Fibroblast of pulmonary artery (primary cell): ENCODE measurements at regions not wholly inside any gene's neighbourhood (a gene's known extent, or its start where the extent isn't known, plus 50 kb on each side); places are given as distances from the start of the nearest gene placed in this dataset.

ENCODE experiments used
- DNase-seq: peaks from one replicate; pipeline ENCODE4 v3.0.0-alpha.2; 2010; ENCODE audit warnings: low read depth
- H3K4me3 ChIP-seq: replicated peaks from 2 replicates; pipeline ENCODE4 v1.5.1; 2011; ENCODE audit warnings: low read depth, mild to moderate bottlenecking, control low read depth, low read length, moderate library complexity
- TF ChIP-seq, protein P1 (sequence below): IDR thresholded peaks from 2 replicates; pipeline ENCODE4 v1.5.1; 2011; ENCODE audit warnings: mild to moderate bottlenecking, control low read depth, low read length, inconsistent platforms; ENCODE audit errors: missing control alignments

DNA sequence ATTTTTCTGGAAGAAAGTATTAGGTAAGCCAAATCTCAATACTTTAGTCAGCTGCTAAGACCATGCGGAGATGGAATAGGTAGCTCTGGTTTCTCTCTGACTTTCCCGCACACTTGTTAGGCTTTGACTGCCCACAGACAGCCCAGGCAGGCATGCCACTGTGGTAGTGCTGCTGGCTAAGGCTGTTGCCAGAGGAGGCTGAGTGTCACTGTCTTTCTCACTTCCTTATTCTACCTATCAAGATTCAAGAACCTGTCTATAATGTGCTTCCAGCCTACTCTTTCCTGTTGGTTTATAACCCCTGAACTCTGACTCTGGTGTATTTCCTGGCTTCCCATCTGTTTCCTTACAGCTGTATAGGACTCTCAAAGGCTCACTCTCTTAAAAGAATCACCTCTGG is 81.8 kb upstream of the TRPC5 start:
- no peak for DNase-seq

DNA sequence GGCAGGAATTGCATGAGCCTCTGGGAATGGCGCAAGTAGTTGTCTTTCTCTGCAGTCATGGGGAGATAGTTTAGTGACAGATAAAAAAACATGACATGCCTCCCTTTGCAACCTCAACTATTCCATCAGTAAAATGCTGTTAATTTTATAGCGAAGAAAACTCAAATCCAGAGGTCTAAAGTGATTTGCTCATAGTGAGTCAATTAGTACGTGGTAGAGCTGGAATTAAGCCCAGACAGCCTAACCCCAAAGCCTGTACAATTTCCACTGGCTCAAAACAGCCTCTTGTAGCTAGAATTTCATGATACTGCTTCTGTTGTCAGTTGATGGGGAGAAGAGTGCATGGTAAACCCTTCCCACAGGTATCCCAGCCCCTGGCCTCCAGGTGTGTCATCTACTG is 81.3 kb upstream of the TRPC5 start:
- H3K4me3 ChIP-seq = no peak overlapping the region
- TF ChIP-seq, protein P1, sequence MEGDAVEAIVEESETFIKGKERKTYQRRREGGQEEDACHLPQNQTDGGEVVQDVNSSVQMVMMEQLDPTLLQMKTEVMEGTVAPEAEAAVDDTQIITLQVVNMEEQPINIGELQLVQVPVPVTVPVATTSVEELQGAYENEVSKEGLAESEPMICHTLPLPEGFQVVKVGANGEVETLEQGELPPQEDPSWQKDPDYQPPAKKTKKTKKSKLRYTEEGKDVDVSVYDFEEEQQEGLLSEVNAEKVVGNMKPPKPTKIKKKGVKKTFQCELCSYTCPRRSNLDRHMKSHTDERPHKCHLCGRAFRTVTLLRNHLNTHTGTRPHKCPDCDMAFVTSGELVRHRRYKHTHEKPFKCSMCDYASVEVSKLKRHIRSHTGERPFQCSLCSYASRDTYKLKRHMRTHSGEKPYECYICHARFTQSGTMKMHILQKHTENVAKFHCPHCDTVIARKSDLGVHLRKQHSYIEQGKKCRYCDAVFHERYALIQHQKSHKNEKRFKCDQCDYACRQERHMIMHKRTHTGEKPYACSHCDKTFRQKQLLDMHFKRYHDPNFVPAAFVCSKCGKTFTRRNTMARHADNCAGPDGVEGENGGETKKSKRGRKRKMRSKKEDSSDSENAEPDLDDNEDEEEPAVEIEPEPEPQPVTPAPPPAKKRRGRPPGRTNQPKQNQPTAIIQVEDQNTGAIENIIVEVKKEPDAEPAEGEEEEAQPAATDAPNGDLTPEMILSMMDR = no peak
- DNase-seq = no peak

More for the DNA sequence above, 81.8 kb upstream of the TRPC5 start:
- TF ChIP-seq, protein P1 = no peak
- no peak overlapping the region for H3K4me3 ChIP-seq

DNA sequence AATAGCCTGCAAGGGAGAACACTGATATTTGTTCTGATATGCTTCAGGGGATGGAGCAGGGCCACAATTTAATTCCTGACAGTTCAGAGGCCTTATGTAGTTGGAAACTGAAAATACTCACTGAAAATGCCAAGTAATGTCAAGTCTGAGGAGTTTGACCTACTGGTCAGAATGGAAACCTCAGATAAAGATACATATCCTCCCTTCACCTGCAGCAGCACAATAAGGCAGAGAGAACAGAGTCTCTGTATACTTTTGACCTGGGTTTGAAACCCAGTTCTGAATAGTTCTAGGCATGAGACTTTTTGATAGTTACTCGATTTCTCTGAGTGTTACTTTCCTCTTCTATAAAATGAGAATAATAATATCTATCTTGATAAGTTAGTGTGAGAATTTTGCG is 65.8 kb upstream of the TRPC5 start:
- TF ChIP-seq, protein P1 = no peak
- H3K4me3 ChIP-seq = no peak overlapping the region
- no peak for DNase-seq

DNA sequence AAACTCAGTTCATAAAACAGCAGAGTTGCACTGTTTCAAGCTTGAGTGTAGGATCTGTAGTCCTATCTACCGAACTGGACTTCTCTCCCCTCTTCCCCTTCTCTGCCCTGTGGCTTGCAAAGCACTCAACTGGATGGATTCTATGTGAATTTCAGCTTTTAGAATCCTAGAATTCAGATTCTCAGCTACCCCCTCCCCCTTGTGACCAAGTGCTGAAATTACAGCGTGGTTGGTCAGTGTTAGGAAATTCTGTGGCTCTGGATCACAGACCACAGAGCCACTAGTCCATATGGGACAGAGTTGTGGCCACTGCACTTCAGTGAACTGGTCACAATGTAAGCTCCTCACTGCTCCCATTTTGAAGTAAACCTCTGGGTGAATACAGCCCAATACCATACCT is 64.6 kb upstream of the TRPC5 start:
- DNase-seq = peak; percentile 0
- no peak overlapping the region for H3K4me3 ChIP-seq
- TF ChIP-seq, protein P1 = peak; percentile 18

GRCh38 chrX:112137276-112137675 is 54.7 kb upstream of the TRPC5 start:
- no peak for DNase-seq
- no peak overlapping the region for H3K4me3 ChIP-seq
- TF ChIP-seq, protein P1 = no peak
